HCT116 (cell line): ENCODE measurements at regions not wholly inside any gene's neighbourhood (a gene's known extent, or its start where the extent isn't known, plus 50 kb on each side); places are given as distances from the start of the nearest gene placed in this dataset.

Experiments used
- ATAC-seq: fragments of 200-7000 bp; cut with Tn5 transposase; 2 replicates; pipeline ENCODE4 v1.9.1; 2020; ENCODE audit warnings: mild to moderate bottlenecking, moderate library complexity
- BruUV-seq: library from RNA; stranded (reverse); fragments of 400-500 nt; replicated peaks from 2 replicates; lab custom pipeline; 2021; lab: Mats Ljungman, UMichigan
- CTCF ChIA-PET: fragments of 300-600 bp; sonication (Branson Sonifier 250); formaldehyde crosslinking; loops from one replicate; lab custom pipeline; 2021; ENCODE audit warnings: antibody characterized with exemption; lab: Charles Lee
- POLR2A ChIA-PET: fragments of 300-600, 350-600 bp; sonication (Branson Sonifier 250); formaldehyde crosslinking; loops from one replicate; lab custom pipeline; 2021; ENCODE audit warnings: antibody characterized with exemption; lab: Charles Lee
- RAD21 ChIA-PET, 2 experiments: fragments of 300-600 bp; sonication (Branson Sonifier 250); formaldehyde crosslinking; loops; one replicate each; lab custom pipeline; 2023; ENCODE audit warnings: low total read pairs in 2 of 2; ENCODE audit not compliant: uncharacterized antibody in 2 of 2, unreplicated experiment in 2 of 2, low non-redundant PET in 1 of 2; lab: Charles Lee
- DNase-seq: peaks from one replicate; pipeline ENCODE4 v3.0.0-alpha.2; 2010; ENCODE audit warnings: low read depth, low spot score
- H2AFZ ChIP-seq: fragments of 200-600 bp; shearing (Covaris generic), sonication (generic); 2 replicates; pipeline ENCODE4 v1.6.1; 2017; ENCODE audit warnings: low read depth, mixed run types, mixed read lengths, antibody characterized with exemption, low read length; ENCODE audit not compliant: poor library complexity, severe bottlenecking
- H3K27ac ChIP-seq: 2 replicates; pipeline ENCODE4 v1.5.1; 2012; ENCODE audit warnings: low read depth, low read length
- H3K27me3 ChIP-seq: fragments of 200-600 bp; sonication (generic); 2 replicates; pipeline ENCODE4 v1.6.1; 2016; ENCODE audit warnings: mixed run types, low read length, mixed read lengths; ENCODE audit not compliant: insufficient read depth
- H3K36me3 ChIP-seq, 2 experiments: fragments of 200-500 bp in 1 of 2; fragments of 200-600 bp in 1 of 2; sonication (Bioruptor generic) in 1 of 2; sonication (generic) in 1 of 2; 2 replicates each; pipeline versions ENCODE4 v1.5.1 to v1.6.1; 2014 to 2016; ENCODE audit warnings: low read length in 2 of 2, inconsistent platforms in 1 of 2, mixed read lengths in 1 of 2, mixed run types in 1 of 2; ENCODE audit not compliant: insufficient read depth in 2 of 2, control insufficient read depth in 1 of 2
- H3K4me1 ChIP-seq, 2 experiments: fragments of 200-600 bp in 1 of 2; sonication (generic) in 1 of 2; 2 replicates each; pipeline versions ENCODE4 v1.5.1 to v1.6.1; 2012 to 2017; ENCODE audit warnings: low read length in 2 of 2, inconsistent platforms in 1 of 2, mild to moderate bottlenecking in 1 of 2, mixed read lengths in 1 of 2, mixed run types in 1 of 2, moderate library complexity in 1 of 2; ENCODE audit not compliant: insufficient read depth in 2 of 2, control insufficient read depth in 1 of 2
- H3K4me2 ChIP-seq: fragments of 200-600 bp; sonication (generic); 2 replicates; pipeline ENCODE4 v1.6.1; 2017; ENCODE audit warnings: mixed run types, low read length, mixed read lengths
- H3K4me3 ChIP-seq, 2 experiments: fragments of 200-600 bp in 1 of 2; sonication (generic) in 1 of 2; replicated peaks in 1 of 2; 2 replicates each; pipeline ENCODE4 v1.5.1; 2011 to 2016; ENCODE audit warnings: low read length in 2 of 2, control low read depth in 1 of 2, low read depth in 1 of 2, mild to moderate bottlenecking in 1 of 2, mixed read lengths in 1 of 2, mixed run types in 1 of 2
- H3K79me2 ChIP-seq: fragments of 200-600 bp; sonication (generic); 2 replicates; pipeline ENCODE4 v1.6.1; 2017; ENCODE audit warnings: mild to moderate bottlenecking, mixed run types, low read length, moderate library complexity, mixed read lengths; ENCODE audit not compliant: insufficient read depth
- H3K9ac ChIP-seq: fragments of 200-600 bp; sonication (generic); 2 replicates; pipeline ENCODE4 v1.6.1; 2016; ENCODE audit warnings: low read length, mixed read lengths
- H3K9me2 ChIP-seq: fragments of 200-600 bp; sonication (generic), shearing (Covaris generic); 2 replicates; pipeline ENCODE4 v1.6.1; 2017; ENCODE audit warnings: mixed run types, mild to moderate bottlenecking, moderate library complexity; ENCODE audit not compliant: insufficient read depth
- H3K9me3 ChIP-seq, 2 experiments: fragments of 200-500 bp in 1 of 2; fragments of 200-600 bp in 1 of 2; sonication (Bioruptor generic) in 1 of 2; sonication (generic) in 1 of 2; 2 replicates each; pipeline ENCODE4 v1.6.1; 2014 to 2017; ENCODE audit warnings: low read length in 2 of 2, mixed read lengths in 2 of 2, inconsistent platforms in 1 of 2, low read depth in 1 of 2, mild to moderate bottlenecking in 1 of 2, mixed run types in 1 of 2, moderate library complexity in 1 of 2; ENCODE audit not compliant: control insufficient read depth in 1 of 2, insufficient read depth in 1 of 2
- H4K20me1 ChIP-seq: fragments of 200-600 bp; sonication (generic), shearing (Covaris generic); 2 replicates; pipeline ENCODE4 v1.6.1; 2017; ENCODE audit warnings: mixed run types, mild to moderate bottlenecking, moderate library complexity; ENCODE audit not compliant: insufficient read depth
- ATF3 ChIP-seq: IDR thresholded peaks from 2 replicates; pipeline ENCODE4 v1.6.1; 2012
- CBX3 ChIP-seq: IDR thresholded peaks from 2 replicates; pipeline ENCODE4 v1.6.1; 2012; ENCODE audit warnings: low read depth
- ELF1 ChIP-seq: IDR thresholded peaks from 2 replicates; pipeline ENCODE4 v1.6.1; 2012; ENCODE audit warnings: low read depth, borderline replicate concordance
- EZH2 ChIP-seq: fragments of 200-600 bp; sonication (generic); IDR thresholded peaks from 2 replicates; pipeline ENCODE4 v1.6.1; 2017; ENCODE audit warnings: antibody characterized with exemption, mixed run types
- EZH2phosphoT487 ChIP-seq: fragments of 200-600 bp; IDR thresholded peaks from 2 replicates; pipeline ENCODE4 v1.6.1; 2018; ENCODE audit warnings: antibody characterized with exemption, borderline replicate concordance
- RAD21 ChIP-seq: IDR thresholded peaks from 2 replicates; pipeline ENCODE4 v1.6.1; 2012; ENCODE audit warnings: low read depth, mild to moderate bottlenecking
- REST ChIP-seq: IDR thresholded peaks from 2 replicates; pipeline ENCODE4 v1.6.1; 2012; ENCODE audit warnings: low read depth
- ZBTB33 ChIP-seq: IDR thresholded peaks from 2 replicates; pipeline ENCODE4 v1.6.1; 2011; ENCODE audit warnings: mild to moderate bottlenecking, low read length, moderate library complexity; ENCODE audit not compliant: insufficient replicate concordance; ENCODE audit errors: extremely low read depth
- intact Hi-C: fragments of 100-400 bp; cut with micrococcal nuclease; formaldehyde crosslinking; loops from 2 replicates; pipeline ENCODE4 v1.10.0; 2022
- TF ChIP-seq, protein P1 (sequence below): IDR thresholded peaks from 2 replicates; pipeline ENCODE4 v1.6.1; 2012

DNA sequence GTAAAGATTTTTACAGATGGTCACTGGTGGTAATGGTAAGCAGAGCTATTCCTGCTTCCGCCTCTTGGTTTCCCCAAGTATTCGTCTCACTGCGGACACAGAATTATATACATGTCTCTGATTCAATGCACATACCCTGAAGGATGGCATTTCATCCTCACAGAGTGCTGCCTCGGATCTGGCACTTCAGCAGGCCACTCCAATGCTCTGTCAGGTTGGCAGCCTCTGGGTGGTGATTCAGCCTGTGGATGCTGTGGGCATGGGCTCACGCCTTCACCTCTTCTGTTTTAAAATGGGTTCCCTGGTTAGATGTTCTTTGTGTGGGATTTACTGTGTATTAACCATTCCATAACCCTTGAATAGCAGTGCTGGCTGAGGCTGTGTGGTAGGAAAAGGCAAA lies 182.6 kb upstream of the ZNF608 start:
- Histone ChIP-seq H3K36me3 (no peaks in the 10 kb centered on the region), H3K9me3 (no peaks in the 10 kb centered on the region), H3K4me3 (no peak overlapping the region), H3K9ac (no peak overlapping the region)
- BruUV-seq, result no TSS peak
- no peak for TF ChIP-seq REST
- no peak for TF ChIP-seq EZH2
- TF ChIP-seq ATF3, result no peak
- TF ChIP-seq CBX3, result no peak
- no peak for TF ChIP-seq EZH2phosphoT487
- TF ChIP-seq ELF1, result no peak
- TF ChIP-seq ZBTB33, result no peak
- TF ChIP-seq RAD21, result no peak
- TF ChIP-seq, protein P1, sequence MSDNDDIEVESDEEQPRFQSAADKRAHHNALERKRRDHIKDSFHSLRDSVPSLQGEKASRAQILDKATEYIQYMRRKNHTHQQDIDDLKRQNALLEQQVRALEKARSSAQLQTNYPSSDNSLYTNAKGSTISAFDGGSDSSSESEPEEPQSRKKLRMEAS, result no peak
- TF ChIP-seq, all 23 proteins: peak for 0
- POLR2A ChIA-PET, result no interaction called here
- Histone ChIP-seq H3K79me2 (no peaks in the 10 kb centered on the region), H3K4me2 (no peak overlapping the region), H3K27ac (no peak overlapping the region), H2AFZ (no peak overlapping the region), H3K27me3 (no peaks in the 10 kb centered on the region), H3K4me1 (peaks cover 0 to 12% of the 10 kb centered on the region in 2 experiments; a peak in 1 of 4 replicates), H4K20me1 (no peaks in the 10 kb centered on the region), H3K9me2 (no peaks in the 10 kb centered on the region)
- intact Hi-C loops, result no loop called here
- no peak for DNase-seq
- CTCF ChIA-PET, result no interaction called here
- no peak for ATAC-seq
- RAD21 ChIA-PET, result no interaction called here
